Neural cell (in vitro differentiated cells): ENCODE measurements at regions not wholly inside any gene's neighbourhood (a gene's known extent, or its start where the extent isn't known, plus 50 kb on each side); places are given as distances from the start of the nearest gene placed in this dataset.

Experiments
- H2AFZ ChIP-seq: fragments of 200-600, 300-800 bp; sonication (generic), shearing (Covaris generic); 2 replicates; pipeline ENCODE4 v1.6.0; 2014; ENCODE audit warnings: low read depth, mild to moderate bottlenecking, antibody characterized with exemption, low read length, moderate library complexity
- H3F3A ChIP-seq: fragments of 200-600 bp; shearing (Covaris generic); 2 replicates; pipeline ENCODE4 v1.6.1; 2016; ENCODE audit warnings: mild to moderate bottlenecking, moderate library complexity, mixed read lengths, antibody characterized with exemption, low read length; ENCODE audit not compliant: insufficient read depth, poor library complexity, severe bottlenecking
- H3K27ac ChIP-seq: fragments of 200-600, 300-800 bp; sonication (generic), shearing (Covaris generic); 2 replicates; pipeline ENCODE4 v1.5.1; 2014; ENCODE audit warnings: mild to moderate bottlenecking, low read length, moderate library complexity
- H3K27me3 ChIP-seq: fragments of 300-800, 200-600 bp; sonication (generic), shearing (Covaris generic); 2 replicates; pipeline ENCODE4 v1.6.0; 2014; ENCODE audit warnings: mild to moderate bottlenecking, low read depth, low read length, moderate library complexity; ENCODE audit not compliant: insufficient read depth
- H3K36me3 ChIP-seq: fragments of 300-800, 200-600 bp; sonication (generic), shearing (Covaris generic); 2 replicates; pipeline ENCODE4 v1.5.1; 2014; ENCODE audit warnings: mild to moderate bottlenecking, antibody characterized with exemption, low read length, moderate library complexity; ENCODE audit not compliant: insufficient read depth
- H3K4me2 ChIP-seq: fragments of 300-800, 200-600 bp; sonication (generic), shearing (Covaris generic); 2 replicates; pipeline ENCODE4 v1.6.0; 2014; ENCODE audit warnings: mild to moderate bottlenecking, low read length
- H3K4me3 ChIP-seq: fragments of 300-800, 200-600 bp; sonication (generic), shearing (Covaris generic); 2 replicates; pipeline ENCODE4 v1.5.1; 2014; ENCODE audit warnings: mild to moderate bottlenecking, low read length, moderate library complexity
- H3K79me2 ChIP-seq: fragments of 200-600 bp; shearing (Covaris generic); replicated peaks from 2 replicates; pipeline ENCODE4 v1.6.0; 2014; ENCODE audit warnings: mild to moderate bottlenecking, low read length, moderate library complexity; ENCODE audit not compliant: insufficient read depth
- H3K9ac ChIP-seq: fragments of 300-800, 200-600 bp; sonication (generic), shearing (Covaris generic); 2 replicates; pipeline ENCODE4 v1.6.1; 2016; ENCODE audit warnings: mild to moderate bottlenecking, low read length, mixed read lengths
- H3K9me2 ChIP-seq: fragments of 200-600 bp; shearing (Covaris generic); 2 replicates; pipeline ENCODE4 v1.6.1; 2016; ENCODE audit warnings: mild to moderate bottlenecking, low read length, mixed read lengths; ENCODE audit not compliant: insufficient read depth
- H3K9me3 ChIP-seq: fragments of 200-600, 300-800 bp; sonication (generic), shearing (Covaris generic); 2 replicates; pipeline ENCODE4 v1.6.1; 2016; ENCODE audit warnings: mild to moderate bottlenecking, mixed run types, low read length, moderate library complexity, mixed read lengths
- H4K20me1 ChIP-seq: fragments of 200-600 bp; shearing (Covaris generic); 2 replicates; pipeline ENCODE4 v1.6.1; 2016; ENCODE audit warnings: mild to moderate bottlenecking, mixed run types; ENCODE audit not compliant: insufficient read depth
- CTCF ChIP-seq: fragments of 450-650 bp; IDR thresholded peaks from 2 replicates; pipeline ENCODE4 v1.5.1; 2014; ENCODE audit warnings: antibody characterized with exemption, mild to moderate bottlenecking, moderate library complexity; ENCODE audit not compliant: poor library complexity, severe bottlenecking
- EP300 ChIP-seq: fragments of 450-650 bp; conservative IDR thresholded peaks from 2 replicates; pipeline ENCODE4 v1.6.1; 2014; ENCODE audit warnings: antibody characterized with exemption, mild to moderate bottlenecking, moderate library complexity; ENCODE audit not compliant: poor library complexity, severe bottlenecking
- EZH2 ChIP-seq: fragments of 200-600, 300-800 bp; shearing (Covaris generic), sonication (generic); IDR thresholded peaks from 2 replicates; pipeline ENCODE4 v1.6.1; 2014; ENCODE audit warnings: antibody characterized with exemption, low read length, borderline replicate concordance, mild to moderate bottlenecking; ENCODE audit not compliant: insufficient read depth, poor library complexity, severe bottlenecking
- MXI1 ChIP-seq: fragments of 450-650 bp; conservative IDR thresholded peaks from 2 replicates; pipeline ENCODE4 v1.6.1; 2014; ENCODE audit warnings: antibody characterized with exemption, mild to moderate bottlenecking; ENCODE audit not compliant: poor library complexity, severe bottlenecking
- POLR2AphosphoS5 ChIP-seq: IDR thresholded peaks from 2 replicates; pipeline ENCODE4 v1.6.1; 2012
- RAD21 ChIP-seq: fragments of 450-650 bp; conservative IDR thresholded peaks from 2 replicates; pipeline ENCODE4 v1.6.1; 2014; ENCODE audit warnings: antibody characterized with exemption, mild to moderate bottlenecking, moderate library complexity
- REST ChIP-seq: IDR thresholded peaks from 2 replicates; pipeline ENCODE4 v1.6.1; 2012; ENCODE audit warnings: borderline replicate concordance
- SMC3 ChIP-seq: fragments of 450-650 bp; conservative IDR thresholded peaks from 2 replicates; pipeline ENCODE4 v1.6.1; 2014; ENCODE audit warnings: antibody characterized with exemption, mild to moderate bottlenecking, moderate library complexity; ENCODE audit not compliant: poor library complexity
- TAF1 ChIP-seq: IDR thresholded peaks from 2 replicates; pipeline ENCODE4 v1.6.1; 2012; ENCODE audit warnings: low read depth

- Histone ChIP-seq H3K9ac (no peak overlapping the region), H4K20me1 (no peaks in the 10 kb centered on the region), H3K4me3 (no peak overlapping the region), H3K79me2 (no peaks in the 10 kb centered on the region), H2AFZ (no peak overlapping the region), H3K27ac (no peak overlapping the region), H3K36me3 (no peaks in the 10 kb centered on the region), H3K9me2 (no peaks in the 10 kb centered on the region), H3K27me3 (no peaks in the 10 kb centered on the region), H3F3A (no peaks in the 10 kb centered on the region), H3K4me2 (no peak overlapping the region), H3K9me3 (no peaks in the 10 kb centered on the region)
- no peak for TF ChIP-seq MXI1
- no peak for TF ChIP-seq SMC3
- TF ChIP-seq CTCF: no peak
- TF ChIP-seq REST: no peak
- no peak for TF ChIP-seq TAF1
- TF ChIP-seq EZH2: no peak
- TF ChIP-seq RAD21: no peak
- TF ChIP-seq POLR2AphosphoS5: no peak
- TF ChIP-seq EP300: no peak
These were observed 547.1 kb upstream of the GCFC2 start for GRCh38 chr2:76257802-76258201.

- Histone ChIP-seq H3K4me2 (no peak overlapping the region), H3K36me3 (no peaks in the 10 kb centered on the region), H3K9me3 (no peaks in the 10 kb centered on the region), H3K4me3 (no peak overlapping the region), H3K79me2 (no peaks in the 10 kb centered on the region), H3F3A (no peaks in the 10 kb centered on the region), H3K9ac (no peak overlapping the region), H2AFZ (no peak overlapping the region), H3K9me2 (no peaks in the 10 kb centered on the region), H3K27ac (no peak overlapping the region), H3K27me3 (no peaks in the 10 kb centered on the region), H4K20me1 (no peaks in the 10 kb centered on the region)
- no peak for TF ChIP-seq CTCF
- TF ChIP-seq TAF1: no peak
- TF ChIP-seq REST: no peak
- no peak for TF ChIP-seq MXI1
- no peak for TF ChIP-seq EP300
- no peak for TF ChIP-seq POLR2AphosphoS5
- no peak for TF ChIP-seq RAD21
- TF ChIP-seq SMC3: no peak
- no peak for TF ChIP-seq EZH2
These were observed 545.9 kb upstream of the GCFC2 start for GRCh38 chr2:76256458-76257088.
